DOHH2 (cell line): ENCODE measurements at regions not wholly inside any gene's neighbourhood (a gene's known extent, or its start where the extent isn't known, plus 50 kb on each side); places are given as distances from the start of the nearest gene placed in this dataset.

ENCODE experiments used
- H3F3A ChIP-seq: fragments of 200-600 bp; sonication (generic), shearing (Covaris generic); 2 replicates; pipeline ENCODE4 v1.6.0; 2016; ENCODE audit warnings: antibody characterized with exemption, mild to moderate bottlenecking; ENCODE audit not compliant: control insufficient read depth, insufficient read depth
- H3K27ac ChIP-seq: fragments of 200-600 bp; sonication (generic); 2 replicates; pipeline ENCODE4 v1.5.1; 2014; ENCODE audit warnings: low read depth, mild to moderate bottlenecking, low read length, moderate library complexity
- H3K27me3 ChIP-seq: fragments of 200-600 bp; sonication (generic); 2 replicates; pipeline ENCODE4 v1.6.1; 2014; ENCODE audit warnings: mild to moderate bottlenecking, low read length, mixed read lengths; ENCODE audit not compliant: control insufficient read depth
- H3K36me3 ChIP-seq: fragments of 200-600 bp; sonication (generic); 2 replicates; pipeline ENCODE4 v1.6.1; 2014; ENCODE audit warnings: mild to moderate bottlenecking, low read length, moderate library complexity, mixed read lengths; ENCODE audit not compliant: control insufficient read depth
- H3K4me1 ChIP-seq: fragments of 200-600 bp; sonication (generic); 2 replicates; pipeline ENCODE4 v1.6.1; 2014; ENCODE audit warnings: mild to moderate bottlenecking, low read length, mixed read lengths; ENCODE audit not compliant: control insufficient read depth
- H3K4me2 ChIP-seq: fragments of 200-600 bp; sonication (generic); 2 replicates; pipeline ENCODE4 v1.6.0; 2014; ENCODE audit warnings: mild to moderate bottlenecking, low read length, moderate library complexity
- H3K4me3 ChIP-seq: fragments of 200-600 bp; sonication (generic); 2 replicates; pipeline ENCODE4 v1.5.1; 2014; ENCODE audit warnings: mild to moderate bottlenecking, low read length, mixed read lengths
- H3K79me2 ChIP-seq: fragments of 200-600 bp; sonication (generic); 2 replicates; pipeline ENCODE4 v1.6.1; 2014; ENCODE audit warnings: mild to moderate bottlenecking, low read length, mixed read lengths; ENCODE audit not compliant: control insufficient read depth
- H3K9me2 ChIP-seq: fragments of 200-600 bp; sonication (generic); replicated peaks from 2 replicates; pipeline ENCODE4 v1.6.1; 2014; ENCODE audit warnings: mild to moderate bottlenecking, low read length, mixed read lengths; ENCODE audit not compliant: control insufficient read depth
- H3K9me3 ChIP-seq: fragments of 200-600 bp; sonication (generic); 2 replicates; pipeline ENCODE4 v1.6.1; 2014; ENCODE audit warnings: antibody characterized with exemption, low read length, mixed read lengths; ENCODE audit not compliant: control insufficient read depth, insufficient read depth
- H4K20me1 ChIP-seq: fragments of 200-600 bp; sonication (generic); 2 replicates; pipeline ENCODE4 v1.6.0; 2014; ENCODE audit warnings: low read depth, mild to moderate bottlenecking, antibody characterized with exemption, low read length, moderate library complexity; ENCODE audit not compliant: control insufficient read depth, insufficient read depth
- EZH2phosphoT487 ChIP-seq: fragments of 200-600 bp; sonication (generic); IDR thresholded peaks from 2 replicates; pipeline ENCODE4 v1.6.1; 2017; ENCODE audit warnings: borderline replicate concordance, mild to moderate bottlenecking, antibody characterized with exemption, low read length, moderate library complexity, mixed read lengths
- TF ChIP-seq, protein P1 (sequence below): fragments of 200-600 bp; sonication (generic); IDR thresholded peaks from one replicate; pipeline ENCODE4 v1.5.1; 2014; ENCODE audit warnings: antibody characterized with exemption, mild to moderate bottlenecking, low read depth, low read length; ENCODE audit not compliant: poor library complexity, severe bottlenecking

DNA sequence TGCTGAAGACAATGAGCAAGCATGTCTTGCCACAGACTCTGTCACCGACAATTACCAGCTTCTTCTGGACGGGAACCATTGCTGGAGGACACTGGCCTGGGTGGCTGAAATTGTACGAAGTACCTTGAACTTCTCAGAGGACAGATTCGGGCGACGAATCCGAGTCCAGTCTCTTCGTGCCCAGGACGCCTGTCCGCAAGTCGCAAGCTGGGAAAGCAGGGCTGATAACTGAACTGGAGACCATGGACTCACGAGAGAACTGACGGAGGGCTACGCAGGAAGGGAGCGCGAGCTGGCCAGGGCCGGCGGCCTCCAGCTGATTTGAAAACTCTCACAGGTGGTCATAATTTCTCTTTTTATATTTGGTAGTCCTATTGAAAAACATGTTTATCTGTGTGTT lies 1229.5 kb upstream of the MAP3K7 start:
- Histone ChIP-seq H3K79me2 (no peaks in the 10 kb centered on the region), H3F3A (no peaks in the 10 kb centered on the region), H3K4me3 (no peak overlapping the region), H4K20me1 (no peaks in the 10 kb centered on the region), H3K9me2 (no peaks in the 10 kb centered on the region), H3K4me2 (no peak overlapping the region), H3K27ac (no peak overlapping the region), H3K27me3 (no peaks in the 10 kb centered on the region), H3K4me1 (no peaks in the 10 kb centered on the region), H3K36me3 (no peaks in the 10 kb centered on the region), H3K9me3 (no peaks in the 10 kb centered on the region)
- TF ChIP-seq, protein P1, sequence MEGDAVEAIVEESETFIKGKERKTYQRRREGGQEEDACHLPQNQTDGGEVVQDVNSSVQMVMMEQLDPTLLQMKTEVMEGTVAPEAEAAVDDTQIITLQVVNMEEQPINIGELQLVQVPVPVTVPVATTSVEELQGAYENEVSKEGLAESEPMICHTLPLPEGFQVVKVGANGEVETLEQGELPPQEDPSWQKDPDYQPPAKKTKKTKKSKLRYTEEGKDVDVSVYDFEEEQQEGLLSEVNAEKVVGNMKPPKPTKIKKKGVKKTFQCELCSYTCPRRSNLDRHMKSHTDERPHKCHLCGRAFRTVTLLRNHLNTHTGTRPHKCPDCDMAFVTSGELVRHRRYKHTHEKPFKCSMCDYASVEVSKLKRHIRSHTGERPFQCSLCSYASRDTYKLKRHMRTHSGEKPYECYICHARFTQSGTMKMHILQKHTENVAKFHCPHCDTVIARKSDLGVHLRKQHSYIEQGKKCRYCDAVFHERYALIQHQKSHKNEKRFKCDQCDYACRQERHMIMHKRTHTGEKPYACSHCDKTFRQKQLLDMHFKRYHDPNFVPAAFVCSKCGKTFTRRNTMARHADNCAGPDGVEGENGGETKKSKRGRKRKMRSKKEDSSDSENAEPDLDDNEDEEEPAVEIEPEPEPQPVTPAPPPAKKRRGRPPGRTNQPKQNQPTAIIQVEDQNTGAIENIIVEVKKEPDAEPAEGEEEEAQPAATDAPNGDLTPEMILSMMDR, result no peak
- TF ChIP-seq EZH2phosphoT487, result no peak

DNA sequence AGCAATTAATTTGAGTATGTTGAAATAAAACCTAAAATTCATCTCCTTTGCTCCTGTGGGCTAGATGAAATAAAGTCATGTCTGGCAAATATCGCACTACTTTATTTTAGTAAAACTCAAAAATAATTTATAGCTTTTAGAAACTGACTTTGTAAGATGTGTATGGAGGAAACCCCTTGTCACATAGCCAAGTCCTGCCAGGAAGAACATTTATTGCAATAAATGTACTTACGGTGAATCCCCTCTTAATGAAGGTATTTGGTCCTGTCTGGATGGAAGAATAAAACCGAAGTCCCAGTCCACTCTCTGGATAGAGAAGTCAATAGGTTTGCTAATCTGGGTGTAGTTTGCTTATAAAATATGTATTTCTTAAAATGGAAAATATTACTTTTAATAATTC lies 1226.8 kb upstream of the MAP3K7 start:
- H3K27me3 ChIP-seq, result no peaks in the 10 kb centered on the region
- no peak overlapping the region for H3K4me2 ChIP-seq
- H3K4me3 ChIP-seq, result no peak overlapping the region
- no peak for TF ChIP-seq EZH2phosphoT487
- TF ChIP-seq, protein P1, result no peak
- H3K9me3 ChIP-seq, result no peaks in the 10 kb centered on the region
- H3K9me2 ChIP-seq, result no peaks in the 10 kb centered on the region
- H3K27ac ChIP-seq, result no peak overlapping the region
- H3K36me3 ChIP-seq, result no peaks in the 10 kb centered on the region
- H3F3A ChIP-seq, result no peaks in the 10 kb centered on the region
- no peaks in the 10 kb centered on the region for H4K20me1 ChIP-seq
- H3K4me1 ChIP-seq, result no peaks in the 10 kb centered on the region
- no peaks in the 10 kb centered on the region for H3K79me2 ChIP-seq

DNA sequence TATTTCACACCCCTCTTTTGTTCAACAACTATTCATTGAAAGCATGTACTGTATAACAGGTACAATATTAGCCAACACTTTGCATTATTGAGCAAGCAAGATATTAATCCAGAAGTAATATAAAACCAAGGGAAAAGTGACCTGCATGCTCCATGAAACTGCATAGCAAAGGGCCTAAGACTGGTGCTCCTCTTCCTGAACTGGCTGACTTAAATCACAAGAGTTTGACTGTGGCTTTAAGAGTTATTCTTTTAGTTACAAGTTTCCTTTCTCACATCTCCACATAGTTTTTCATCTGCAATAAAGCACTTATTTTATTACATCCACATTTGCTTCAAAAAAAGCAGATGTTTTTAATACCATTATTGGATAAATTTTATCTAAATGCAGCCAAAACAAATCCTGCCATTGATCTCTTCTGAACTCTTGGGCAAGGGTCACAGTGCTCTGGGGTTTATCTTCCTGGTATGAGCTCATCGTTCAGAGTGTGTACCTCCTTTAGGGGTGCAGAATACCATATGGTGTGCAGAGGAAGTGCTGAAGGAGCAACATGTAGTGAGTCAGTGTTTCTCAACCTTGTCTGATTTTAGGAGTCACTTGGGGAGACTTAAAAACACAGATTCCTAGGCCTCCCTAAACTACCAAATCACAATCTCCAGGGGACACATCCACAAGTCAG lies 1225.9 kb upstream of the MAP3K7 start:
- Histone ChIP-seq H3K4me3 (no peak overlapping the region), H3F3A (no peaks in the 10 kb centered on the region), H3K4me2 (no peak overlapping the region), H3K9me2 (no peaks in the 10 kb centered on the region), H3K9me3 (no peaks in the 10 kb centered on the region), H3K27me3 (no peaks in the 10 kb centered on the region), H3K27ac (no peak overlapping the region), H3K4me1 (no peaks in the 10 kb centered on the region), H3K79me2 (no peaks in the 10 kb centered on the region), H4K20me1 (no peaks in the 10 kb centered on the region), H3K36me3 (no peaks in the 10 kb centered on the region)
- TF ChIP-seq, protein P1, result no peak
- no peak for TF ChIP-seq EZH2phosphoT487
